ENCODE measurements at regions not wholly inside any gene's neighbourhood (a gene's known extent, or its start where the extent isn't known, plus 50 kb on each side); places are given as distances from the start of the nearest gene placed in this dataset.
A peak's percentile ranks its signal among the peaks of the same experiment; 100 is the strongest.

GRCh38 chr2:145043399-145043834 lies 523.5 kb upstream of the ZEB2 start:
- no peaks in the 10 kb centered on the region for H3K4me1 Mint-ChIP-seq
- no peak overlapping the region for H3K4me3 Mint-ChIP-seq

GRCh38 chr2:145041706-145042105 lies 521.8 kb upstream of the ZEB2 start:
- no peaks in the 10 kb centered on the region for H3K36me3 Mint-ChIP-seq (ENCODE audit: low read depth)
- H3K4me1 Mint-ChIP-seq, result peaks cover 9% of the 10 kb centered on the region

More at GRCh38 chr2:145043399-145043834, 523.5 kb upstream of the ZEB2 start:
- Mint-ChIP-seq H3K9me3 (no peaks in the 10 kb centered on the region), H3K27ac (no peak overlapping the region), H3K27me3 (ENCODE audit: low read depth) (no peaks in the 10 kb centered on the region), H3K36me3 (ENCODE audit: low read depth) (no peaks in the 10 kb centered on the region)
- no peak for TF ChIP-seq CTCF (IDR thresholded peaks at IDR 0.05; ENCODE audit: unreplicated experiment in 3 of 3)

GRCh38 chr2:145040433-145040832 lies 520.5 kb upstream of the ZEB2 start:
- Mint-ChIP-seq H3K4me1 (peaks cover 12% of the 10 kb centered on the region), H3K9me3 (no peaks in the 10 kb centered on the region), H3K36me3 (ENCODE audit: low read depth) (no peaks in the 10 kb centered on the region), H3K27ac (no peak overlapping the region), H3K27me3 (ENCODE audit: low read depth) (no peaks in the 10 kb centered on the region), H3K4me3 (no peak overlapping the region)
- TF ChIP-seq CTCF (IDR thresholded peaks at IDR 0.05; ENCODE audit: unreplicated experiment in 3 of 3), result no peak

More at GRCh38 chr2:145041706-145042105, 521.8 kb upstream of the ZEB2 start:
- H3K4me3 Mint-ChIP-seq, result no peak overlapping the region
- no peaks in the 10 kb centered on the region for H3K27me3 Mint-ChIP-seq (ENCODE audit: low read depth)
- H3K27ac Mint-ChIP-seq, result no peak overlapping the region
- no peak for TF ChIP-seq CTCF (IDR thresholded peaks at IDR 0.05; ENCODE audit: unreplicated experiment in 3 of 3)
- no peaks in the 10 kb centered on the region for H3K9me3 Mint-ChIP-seq

GRCh38 chr2:145038041-145038525 lies 518.2 kb upstream of the ZEB2 start:
- no peaks in the 10 kb centered on the region for H3K27me3 Mint-ChIP-seq (ENCODE audit: low read depth)
- no peak overlapping the region for H3K27ac Mint-ChIP-seq
- H3K4me1 Mint-ChIP-seq, result peaks cover 12% of the 10 kb centered on the region
- no peaks in the 10 kb centered on the region for H3K36me3 Mint-ChIP-seq (ENCODE audit: low read depth)
- no peak for TF ChIP-seq CTCF (IDR thresholded peaks at IDR 0.05; ENCODE audit: unreplicated experiment in 3 of 3)
- no peak overlapping the region for H3K4me3 Mint-ChIP-seq
- no peaks in the 10 kb centered on the region for H3K9me3 Mint-ChIP-seq

GRCh38 chr2:145036421-145037011 lies 516.6 kb upstream of the ZEB2 start:
- TF ChIP-seq CTCF (IDR thresholded peaks at IDR 0.05; ENCODE audit: unreplicated experiment in 3 of 3), result no peak
- H3K27me3 Mint-ChIP-seq (ENCODE audit: low read depth), result no peaks in the 10 kb centered on the region
- H3K4me3 Mint-ChIP-seq, result peak overlapping the region in 1 of 3 experiments; percentile 0
- peak overlapping the region; percentile 9 to 46 (median 12) for H3K27ac Mint-ChIP-seq
- H3K36me3 Mint-ChIP-seq (ENCODE audit: low read depth), result no peaks in the 10 kb centered on the region
- peaks cover 12% of the 10 kb centered on the region for H3K4me1 Mint-ChIP-seq
- H3K9me3 Mint-ChIP-seq, result no peaks in the 10 kb centered on the region

- Mint-ChIP-seq H3K27me3 (ENCODE audit: low read depth) (no peaks in the 10 kb centered on the region), H3K4me3 (no peak overlapping the region), H3K9me3 (no peaks in the 10 kb centered on the region), H3K4me1 (peaks cover 12% of the 10 kb centered on the region), H3K27ac (no peak overlapping the region), H3K36me3 (ENCODE audit: low read depth) (no peaks in the 10 kb centered on the region)
- TF ChIP-seq CTCF (IDR thresholded peaks at IDR 0.05; ENCODE audit: unreplicated experiment in 3 of 3), result no peak
Observed at GRCh38 chr2:145034511-145034910, 514.6 kb upstream of the ZEB2 start.
